ENCODE measurements at regions not wholly inside any gene's neighbourhood (a gene's known extent, or its start where the extent isn't known, plus 50 kb on each side); places are given as distances from the start of the nearest gene placed in this dataset.

DNA sequence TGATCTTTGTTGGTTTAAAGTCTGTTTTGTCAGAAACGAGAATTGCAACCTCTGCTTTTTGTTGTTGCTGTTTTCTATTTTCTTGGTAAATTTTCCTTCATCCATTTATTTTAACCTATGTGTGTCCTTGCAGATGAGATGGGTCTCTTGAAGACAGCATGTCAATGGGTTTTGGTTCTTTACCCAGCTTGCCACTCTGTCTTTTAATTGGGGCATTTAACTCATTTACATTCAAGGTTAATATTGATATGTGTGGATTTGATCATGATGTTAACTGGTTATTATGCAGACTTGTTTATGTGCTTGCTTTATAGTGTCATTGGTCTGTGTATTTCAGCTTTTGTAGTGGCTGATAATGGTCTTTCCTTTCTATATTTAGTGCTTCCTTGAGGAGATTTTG is 327.9 kb upstream of the SYT4 start:
- DNase-seq: no peak
- ChIA-PET POLR2A (no interaction called here), CTCF (no interaction called here)
- Histone ChIP-seq H3K4me1 (ENCODE audit: insufficient read depth, low read length) (no peaks in the 10 kb centered on the region), H3K36me3 (ENCODE audit: insufficient read depth, low read length) (no peaks in the 10 kb centered on the region), H3K9me3 (ENCODE audit: low read length) (no peaks in the 10 kb centered on the region), H3K4me3 (ENCODE audit: low read length) (no peak overlapping the region), H3K27ac (ENCODE audit: low read depth, low read length) (no peak overlapping the region), H3K27me3 (ENCODE audit: insufficient read depth, low read length, poor library complexity, severe bottlenecking) (no peaks in the 10 kb centered on the region)
- Mint-ChIP-seq H3K36me3 (no peaks in the 10 kb centered on the region), H3K9me3 (peaks cover 5 to 17% (median 13%) of the 10 kb centered on the region in 5 donors), H3K4me3 (no peak overlapping the region), H3K27me3 (no peaks in the 10 kb centered on the region), H3K4me1 (no peaks in the 10 kb centered on the region), H3K27ac (no peak overlapping the region)

DNA sequence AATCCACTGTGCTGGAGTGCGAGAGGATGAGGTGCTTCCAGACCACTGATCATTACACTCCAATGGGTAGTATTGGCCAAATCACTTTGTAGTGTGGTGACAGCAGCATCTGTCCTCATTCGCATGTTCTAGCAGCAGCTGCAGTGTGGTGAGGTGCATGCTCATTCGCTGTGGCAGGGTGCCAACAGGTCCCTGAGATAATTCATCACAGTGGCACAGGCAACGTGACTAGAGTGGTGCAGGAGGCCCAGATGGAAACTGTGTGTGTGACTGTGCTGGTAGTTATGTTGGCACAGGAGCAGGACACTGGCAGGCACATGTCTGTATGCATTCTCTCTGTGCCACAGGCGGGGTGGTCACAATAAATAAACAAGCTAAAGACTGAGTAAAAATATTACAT is 329.5 kb upstream of the SYT4 start:
- H3K27ac ChIP-seq (ENCODE audit: low read depth, low read length): no peak overlapping the region
- no peaks in the 10 kb centered on the region for H3K27me3 Mint-ChIP-seq
- no peaks in the 10 kb centered on the region for H3K27me3 ChIP-seq (ENCODE audit: insufficient read depth, low read length, poor library complexity, severe bottlenecking)
- ChIA-PET CTCF (no interaction called here), POLR2A (no interaction called here)
- DNase-seq: no peak
- H3K36me3 Mint-ChIP-seq: no peaks in the 10 kb centered on the region
- peaks cover 5 to 17% (median 13%) of the 10 kb centered on the region in 5 donors for H3K9me3 Mint-ChIP-seq
- no peaks in the 10 kb centered on the region for H3K36me3 ChIP-seq (ENCODE audit: insufficient read depth, low read length)
- H3K4me1 Mint-ChIP-seq: no peaks in the 10 kb centered on the region
- H3K4me1 ChIP-seq (ENCODE audit: insufficient read depth, low read length): no peaks in the 10 kb centered on the region
- H3K27ac Mint-ChIP-seq: no peak overlapping the region
- H3K9me3 ChIP-seq (ENCODE audit: low read length): no peaks in the 10 kb centered on the region
- H3K4me3 ChIP-seq (ENCODE audit: low read length): no peak overlapping the region
- H3K4me3 Mint-ChIP-seq: no peak overlapping the region

DNA sequence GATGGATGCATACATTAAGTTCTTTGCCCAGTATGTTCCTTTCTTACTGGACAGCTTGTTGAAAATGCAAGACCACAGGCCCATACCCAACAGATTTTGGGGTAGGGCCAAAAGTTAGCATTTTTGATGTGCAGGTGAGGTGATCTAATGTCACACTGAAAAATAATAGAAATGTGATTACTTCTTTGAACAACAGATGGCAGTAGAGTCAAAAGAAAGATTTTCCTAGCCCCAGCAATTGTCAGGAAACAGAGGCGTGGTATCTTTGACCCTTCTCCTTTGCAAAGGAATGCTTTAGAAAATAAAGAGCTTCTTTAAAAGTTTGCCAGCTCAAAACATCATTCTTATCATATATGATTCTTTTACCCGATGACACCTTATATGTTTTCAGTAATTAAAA is 343.6 kb upstream of the SYT4 start:
- Histone ChIP-seq H3K27me3 (ENCODE audit: insufficient read depth, low read length, poor library complexity, severe bottlenecking) (no peaks in the 10 kb centered on the region), H3K9me3 (ENCODE audit: low read length) (no peaks in the 10 kb centered on the region), H3K27ac (ENCODE audit: low read depth, low read length) (no peak overlapping the region), H3K4me3 (ENCODE audit: low read length) (no peak overlapping the region), H3K36me3 (ENCODE audit: insufficient read depth, low read length) (no peaks in the 10 kb centered on the region), H3K4me1 (ENCODE audit: insufficient read depth, low read length) (no peaks in the 10 kb centered on the region)
- no peak for DNase-seq
- H3K9me3 Mint-ChIP-seq: peaks cover 0 to 2% (median 0%) of the 10 kb centered on the region in 5 donors
- H3K36me3 Mint-ChIP-seq: no peaks in the 10 kb centered on the region
- H3K27ac Mint-ChIP-seq: no peak overlapping the region
- CTCF ChIA-PET: no interaction called here
- POLR2A ChIA-PET: no interaction called here
- no peaks in the 10 kb centered on the region for H3K27me3 Mint-ChIP-seq
- H3K4me3 Mint-ChIP-seq: no peak overlapping the region
- H3K4me1 Mint-ChIP-seq: no peaks in the 10 kb centered on the region

DNA sequence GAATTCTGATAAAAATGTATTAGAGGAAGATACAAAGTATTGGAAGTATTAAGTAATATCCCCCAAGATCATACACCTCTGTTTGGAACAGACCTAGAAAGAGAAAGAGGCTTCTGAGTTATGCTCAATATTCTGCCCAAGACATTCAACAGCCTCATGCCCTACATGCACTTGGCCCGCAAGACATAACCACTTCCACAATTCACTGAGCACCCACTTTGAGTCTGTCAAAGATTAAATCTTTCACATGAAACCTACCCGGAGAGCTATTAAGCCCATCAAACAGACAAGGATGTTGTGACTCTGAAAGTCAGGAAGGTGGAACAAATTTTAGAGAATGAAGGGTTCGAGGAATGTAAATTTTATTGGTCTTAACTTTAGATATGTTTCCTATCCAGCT is 344.7 kb upstream of the SYT4 start:
- H3K9me3 Mint-ChIP-seq: no peaks in the 10 kb centered on the region
- H3K27ac ChIP-seq (ENCODE audit: low read depth, low read length): no peak overlapping the region

DNA sequence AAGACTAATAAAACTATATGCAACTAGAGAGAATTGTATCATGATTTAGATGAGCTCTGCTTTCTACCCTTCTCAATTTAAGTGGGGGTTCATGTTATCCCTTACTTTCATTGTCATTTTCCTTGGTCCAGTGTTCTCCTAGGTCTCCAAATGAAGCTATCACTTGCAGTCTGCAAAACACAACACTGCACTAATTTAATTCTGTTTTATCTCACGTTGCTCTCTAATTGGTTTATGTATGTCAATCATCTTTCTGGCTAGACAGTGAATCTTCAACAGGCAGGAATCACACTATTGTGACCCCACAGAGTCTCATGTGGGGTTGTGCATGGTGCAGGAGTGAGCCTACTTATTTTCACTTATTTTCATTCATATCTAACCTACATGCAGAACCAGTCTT is 348.3 kb upstream of the SYT4 start:
- H3K27me3 ChIP-seq (ENCODE audit: insufficient read depth, low read length, poor library complexity, severe bottlenecking): no peaks in the 10 kb centered on the region
- Mint-ChIP-seq H3K27ac (no peak overlapping the region), H3K36me3 (no peaks in the 10 kb centered on the region), H3K4me1 (no peaks in the 10 kb centered on the region), H3K9me3 (peaks cover 0 to 3% (median 0%) of the 10 kb centered on the region in 5 donors), H3K4me3 (no peak overlapping the region), H3K27me3 (no peaks in the 10 kb centered on the region)
- CTCF ChIA-PET: no interaction called here
- DNase-seq: no peak
- H3K36me3 ChIP-seq (ENCODE audit: insufficient read depth, low read length): no peaks in the 10 kb centered on the region
- H3K4me1 ChIP-seq (ENCODE audit: insufficient read depth, low read length): no peaks in the 10 kb centered on the region
- POLR2A ChIA-PET: no interaction called here
- H3K27ac ChIP-seq (ENCODE audit: low read depth, low read length): no peak overlapping the region
- H3K4me3 ChIP-seq (ENCODE audit: low read length): no peak overlapping the region
- H3K9me3 ChIP-seq (ENCODE audit: low read length): no peaks in the 10 kb centered on the region

More for the DNA sequence above, 344.7 kb upstream of the SYT4 start:
- H3K4me3 Mint-ChIP-seq: no peak overlapping the region
- H3K36me3 Mint-ChIP-seq: no peaks in the 10 kb centered on the region
- H3K4me1 Mint-ChIP-seq: no peaks in the 10 kb centered on the region
- no peaks in the 10 kb centered on the region for H3K27me3 Mint-ChIP-seq
- Histone ChIP-seq H3K4me3 (ENCODE audit: low read length) (no peak overlapping the region), H3K36me3 (ENCODE audit: insufficient read depth, low read length) (no peaks in the 10 kb centered on the region), H3K4me1 (ENCODE audit: insufficient read depth, low read length) (no peaks in the 10 kb centered on the region), H3K27me3 (ENCODE audit: insufficient read depth, low read length, poor library complexity, severe bottlenecking) (no peaks in the 10 kb centered on the region), H3K9me3 (ENCODE audit: low read length) (no peaks in the 10 kb centered on the region)
- ChIA-PET CTCF (interaction anchor here (1.1 kb wide), 1 partner anchor 17 kb away, joined by 3 read pairs; no protein-coding TSS in a partner anchor), POLR2A (no interaction called here)
- no peak overlapping the region for H3K27ac Mint-ChIP-seq
- DNase-seq: no peak

DNA sequence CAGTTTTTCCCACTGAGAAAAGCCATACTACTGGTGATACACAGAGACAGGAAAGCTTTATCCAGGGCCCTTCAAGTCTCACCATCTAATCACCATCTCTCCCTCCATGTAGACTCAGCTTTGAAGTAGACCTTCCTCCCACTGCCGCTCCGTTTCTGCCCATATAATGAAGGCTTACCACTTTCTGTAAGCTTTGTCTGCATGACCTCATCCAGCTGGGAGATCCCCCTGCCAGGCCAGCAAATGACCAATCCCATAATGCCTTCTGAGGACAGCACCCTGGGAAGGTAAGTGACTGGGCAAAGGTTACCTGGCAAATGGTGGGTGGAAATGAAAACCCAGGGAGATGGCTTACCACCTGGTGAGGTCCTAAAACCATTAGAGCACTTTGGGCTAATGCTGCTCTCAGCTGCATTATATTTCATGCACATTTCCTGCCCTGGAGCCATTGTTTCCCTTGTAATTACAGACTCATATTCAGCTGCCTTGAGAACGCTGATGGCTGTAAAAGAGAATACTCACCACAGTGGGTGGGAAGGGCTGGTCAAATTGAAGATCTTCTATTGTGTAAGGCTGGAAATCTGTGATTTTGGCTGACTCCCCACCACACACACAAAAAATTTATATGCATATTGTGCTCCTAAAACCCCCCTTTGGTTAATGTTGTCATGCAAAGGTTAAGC is 350.7 kb upstream of the SYT4 start:
- no peak overlapping the region for H3K4me3 Mint-ChIP-seq
- no peaks in the 10 kb centered on the region for H3K9me3 ChIP-seq (ENCODE audit: low read length)
- no peaks in the 10 kb centered on the region for H3K36me3 Mint-ChIP-seq
- no peak for DNase-seq
- H3K9me3 Mint-ChIP-seq: peaks cover 0 to 3% (median 0%) of the 10 kb centered on the region in 5 donors
- H3K27ac Mint-ChIP-seq: no peak overlapping the region
- H3K27ac ChIP-seq (ENCODE audit: low read depth, low read length): no peak overlapping the region
- no peaks in the 10 kb centered on the region for H3K4me1 ChIP-seq (ENCODE audit: insufficient read depth, low read length)
- no peaks in the 10 kb centered on the region for H3K4me1 Mint-ChIP-seq
- CTCF ChIA-PET: no interaction called here
- H3K27me3 Mint-ChIP-seq: no peaks in the 10 kb centered on the region
- POLR2A ChIA-PET: no interaction called here
- no peaks in the 10 kb centered on the region for H3K27me3 ChIP-seq (ENCODE audit: insufficient read depth, low read length, poor library complexity, severe bottlenecking)
- H3K36me3 ChIP-seq (ENCODE audit: insufficient read depth, low read length): no peaks in the 10 kb centered on the region
- H3K4me3 ChIP-seq (ENCODE audit: low read length): no peak overlapping the region

DNA sequence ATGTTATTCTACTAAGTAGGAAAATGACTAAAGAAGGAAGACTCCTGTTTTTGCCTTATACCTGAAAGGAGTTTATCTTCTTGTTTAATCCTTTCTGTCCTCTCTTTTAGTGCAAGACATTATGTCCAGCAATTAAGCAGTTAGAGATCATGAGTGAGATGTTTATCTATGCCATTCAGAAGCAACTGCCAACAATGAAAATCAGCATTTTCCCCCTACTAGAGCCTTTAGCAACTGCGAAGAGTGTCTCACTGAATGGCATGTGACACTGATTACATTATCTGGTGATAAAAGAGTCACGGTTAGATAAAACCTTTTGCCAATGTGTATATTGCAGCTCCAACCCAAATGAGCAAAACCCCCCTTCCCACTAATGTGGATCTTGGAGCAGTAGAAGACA is 357.7 kb upstream of the SYT4 start:
- H3K9me3 ChIP-seq (ENCODE audit: low read length): no peaks in the 10 kb centered on the region
- no peaks in the 10 kb centered on the region for H3K36me3 Mint-ChIP-seq
- ChIA-PET POLR2A (no interaction called here), CTCF (no interaction called here)
- H3K27ac Mint-ChIP-seq: no peak overlapping the region
- no peaks in the 10 kb centered on the region for H3K4me1 ChIP-seq (ENCODE audit: insufficient read depth, low read length)
- no peaks in the 10 kb centered on the region for H3K27me3 Mint-ChIP-seq
- H3K4me1 Mint-ChIP-seq: no peaks in the 10 kb centered on the region
- H3K4me3 ChIP-seq (ENCODE audit: low read length): no peak overlapping the region
- no peaks in the 10 kb centered on the region for H3K27me3 ChIP-seq (ENCODE audit: insufficient read depth, low read length, poor library complexity, severe bottlenecking)
- no peak overlapping the region for H3K27ac ChIP-seq (ENCODE audit: low read depth, low read length)
- no peak overlapping the region for H3K4me3 Mint-ChIP-seq
- peaks cover 0 to 4% (median 2%) of the 10 kb centered on the region in 5 donors for H3K9me3 Mint-ChIP-seq
- no peak for DNase-seq
- no peaks in the 10 kb centered on the region for H3K36me3 ChIP-seq (ENCODE audit: insufficient read depth, low read length)

DNA sequence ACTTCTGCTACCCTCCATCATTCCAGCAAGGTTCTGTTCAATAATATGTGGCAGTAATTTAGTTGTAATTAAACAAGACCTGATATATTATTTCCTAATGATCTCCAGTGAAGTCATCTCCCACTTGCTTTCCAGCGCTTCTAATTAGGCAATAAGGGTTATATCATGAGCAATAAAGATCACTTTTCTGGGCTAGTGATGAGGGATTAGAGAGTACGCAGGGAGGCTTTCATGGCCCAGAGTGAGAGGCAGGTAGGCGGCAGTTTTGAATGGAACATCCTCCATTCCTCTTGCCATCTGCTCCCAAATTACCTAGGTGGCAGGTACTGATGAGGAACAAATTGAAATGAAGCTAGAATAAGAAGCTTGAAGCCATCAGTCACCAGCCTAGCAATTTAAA is 358.1 kb upstream of the SYT4 start:
- Histone ChIP-seq H3K4me3 (ENCODE audit: low read length) (no peak overlapping the region), H3K9me3 (ENCODE audit: low read length) (no peaks in the 10 kb centered on the region), H3K27ac (ENCODE audit: low read depth, low read length) (no peak overlapping the region), H3K4me1 (ENCODE audit: insufficient read depth, low read length) (no peaks in the 10 kb centered on the region), H3K27me3 (ENCODE audit: insufficient read depth, low read length, poor library complexity, severe bottlenecking) (no peaks in the 10 kb centered on the region), H3K36me3 (ENCODE audit: insufficient read depth, low read length) (no peaks in the 10 kb centered on the region)
- Mint-ChIP-seq H3K27me3 (no peaks in the 10 kb centered on the region), H3K36me3 (no peaks in the 10 kb centered on the region), H3K4me1 (no peaks in the 10 kb centered on the region), H3K4me3 (no peak overlapping the region), H3K27ac (no peak overlapping the region), H3K9me3 (peaks cover 0 to 4% (median 3%) of the 10 kb centered on the region in 5 donors)
- DNase-seq: no peak
- CTCF ChIA-PET: no interaction called here
- POLR2A ChIA-PET: no interaction called here

Data from CD8-positive, alpha-beta memory T cell (primary cell).